ENCODE measurements at regions not wholly inside any gene's neighbourhood (a gene's known extent, or its start where the extent isn't known, plus 50 kb on each side); places are given as distances from the start of the nearest gene placed in this dataset.
A peak's percentile ranks its signal among the peaks of the same experiment; 100 is the strongest.

- no peaks in the 10 kb centered on the region for H3K36me3 ChIP-seq
- TF ChIP-seq CTCF (IDR thresholded peaks at IDR 0.05) = no peak
Measured at GRCh38 chr5:153321478-153321877, 169.0 kb upstream of the GRIA1 start.

GRCh38 chr5:153340139-153340538 is 150.3 kb upstream of the GRIA1 start:
- no peak for DNase-seq
- Histone ChIP-seq H3K36me3 (no peaks in the 10 kb centered on the region), H3K27me3 (no peaks in the 10 kb centered on the region), H3K9me3 (no peaks in the 10 kb centered on the region), H3K4me1 (no peaks in the 10 kb centered on the region), H3K27ac (no peak overlapping the region), H3K4me3 (no peak overlapping the region)
- 62 to 72% methylated on average over 3 of the region's 3 CpGs for WGBS, 2 donors
- intact Hi-C loops (cut with DNase I) = no loop called here
- no peak for FAIRE-seq
- no peak for TF ChIP-seq CTCF (IDR thresholded peaks at IDR 0.05)
- ATAC-seq = no peak

More at GRCh38 chr5:153321478-153321877, 169.0 kb upstream of the GRIA1 start:
- ATAC-seq = peak; percentile 58 to 89 (median 79)
- Histone ChIP-seq H3K27ac (no peak overlapping the region), H3K27me3 (no peaks in the 10 kb centered on the region), H3K4me1 (no peaks in the 10 kb centered on the region), H3K4me3 (no peak overlapping the region), H3K9me3 (no peaks in the 10 kb centered on the region)
- FAIRE-seq = no peak
- intact Hi-C loops (cut with DNase I) = no loop called here
- WGBS, 2 donors = 37 to 46% methylated on average over 1 of the region's 1 CpG
- DNase-seq = peak in 5 of 6 donors; percentile 39 to 59 (median 52)

- no peaks in the 10 kb centered on the region for H3K4me1 ChIP-seq
- no peaks in the 10 kb centered on the region for H3K9me3 ChIP-seq
- H3K27ac ChIP-seq = no peak overlapping the region
- intact Hi-C loops (cut with DNase I) = no loop called here
- no peak for TF ChIP-seq CTCF (IDR thresholded peaks at IDR 0.05)
- no peaks in the 10 kb centered on the region for H3K27me3 ChIP-seq
- DNase-seq (no peak), FAIRE-seq (no peak), ATAC-seq (no peak)
- no peak overlapping the region for H3K4me3 ChIP-seq
- no peaks in the 10 kb centered on the region for H3K36me3 ChIP-seq
- WGBS, 2 donors = 74 to 85% methylated on average over 1 of the region's 1 CpG
Measured at GRCh38 chr5:153340738-153341137, 149.7 kb upstream of the GRIA1 start.

- H3K4me1 ChIP-seq = no peaks in the 10 kb centered on the region
- no peak for TF ChIP-seq CTCF (IDR thresholded peaks at IDR 0.05)
- FAIRE-seq (no peak), DNase-seq (no peak), ATAC-seq (no peak)
- H3K9me3 ChIP-seq = no peaks in the 10 kb centered on the region
- WGBS, 2 donors = 66 to 83% methylated on average over 1 of the region's 1 CpG
- no peaks in the 10 kb centered on the region for H3K27me3 ChIP-seq
- intact Hi-C loops (cut with DNase I) = no loop called here
- no peak overlapping the region for H3K27ac ChIP-seq
- no peaks in the 10 kb centered on the region for H3K36me3 ChIP-seq
- no peak overlapping the region for H3K4me3 ChIP-seq
Measured at GRCh38 chr5:153342487-153342886, 148.0 kb upstream of the GRIA1 start.

- Histone ChIP-seq H3K27ac (no peak overlapping the region), H3K4me1 (no peaks in the 10 kb centered on the region), H3K9me3 (no peaks in the 10 kb centered on the region), H3K36me3 (no peaks in the 10 kb centered on the region), H3K27me3 (no peaks in the 10 kb centered on the region), H3K4me3 (no peak overlapping the region)
- ATAC-seq (no peak), DNase-seq (no peak), FAIRE-seq (no peak)
- 8 to 28% methylated on average over 1 of the region's 1 CpG for WGBS, 2 donors
- no peak for TF ChIP-seq CTCF (IDR thresholded peaks at IDR 0.05)
- intact Hi-C loops (cut with DNase I) = no loop called here
Measured at GRCh38 chr5:153347611-153348010, 142.9 kb upstream of the GRIA1 start.

Measured in pancreas (tissue), 10 donors.